HEK293 (cell line): ENCODE measurements at regions not wholly inside any gene's neighbourhood (a gene's known extent, or its start where the extent isn't known, plus 50 kb on each side); places are given as distances from the start of the nearest gene placed in this dataset.
"Not testable (repeated sequence)": the region's sequence is repeated elsewhere in the genome, so short reads cannot be mapped to it uniquely, and the experiment has no call there.

Experiments
- CTCF ChIA-PET: fragments of 350-600 bp; formaldehyde crosslinking; extraction: SDS; loops from one replicate; lab custom pipeline; 2021; ENCODE audit warnings: antibody characterized with exemption; lab: Yijun Ruan, JAX
- POLR2A ChIA-PET: fragments of 300-600 bp; formaldehyde crosslinking; extraction: SDS; loops from one replicate; lab custom pipeline; 2020; ENCODE audit warnings: antibody characterized with exemption, inconsistent platforms; lab: Yijun Ruan, JAX
- H3K27ac ChIP-seq: fragments of 200-500 bp; sonication (Bioruptor generic); 2 replicates; pipeline ENCODE4 v1.5.1; 2014; ENCODE audit warnings: low read depth, low read length, control low read depth, inconsistent platforms; ENCODE audit errors: extremely low read depth
- H3K36me3 ChIP-seq, 2 experiments: fragments of 200-500 bp in 1 of 2; sonication (Bioruptor generic) in 1 of 2; 1 replicate in 1 of 2; 2 replicates in 1 of 2; pipeline ENCODE4 v1.5.1; 2014 to 2017; ENCODE audit warnings: inconsistent platforms in 2 of 2, low read length in 2 of 2; ENCODE audit not compliant: control insufficient read depth in 2 of 2, insufficient read depth in 1 of 2
- H3K4me1 ChIP-seq: fragments of 200-500 bp; sonication (Bioruptor generic); 2 replicates; pipeline ENCODE4 v1.5.1; 2014; ENCODE audit warnings: mild to moderate bottlenecking, low read length, inconsistent platforms; ENCODE audit not compliant: control insufficient read depth, insufficient read depth
- H3K4me3 ChIP-seq: 2 replicates; pipeline ENCODE4 v1.5.1; 2011; ENCODE audit warnings: low read depth, mild to moderate bottlenecking, control low read depth, low read length, moderate library complexity
- H3K9me3 ChIP-seq: fragments of 200-500 bp; sonication (Bioruptor generic); 2 replicates; pipeline ENCODE4 v1.5.1; 2014; ENCODE audit warnings: low read depth, low read length, inconsistent platforms; ENCODE audit not compliant: control insufficient read depth, insufficient read depth
- ATF2 ChIP-seq: fragments of 450-650 bp; formaldehyde crosslinking; IDR thresholded peaks from 2 replicates; pipeline ENCODE4 v1.5.1; 2016; ENCODE audit warnings: missing biosample characterization, missing genetic modification characterization, low read depth
- FEZF1 ChIP-seq: fragments of 450-650 bp; formaldehyde crosslinking; IDR thresholded peaks from 2 replicates; pipeline ENCODE4 v1.5.1; 2016; ENCODE audit warnings: missing biosample characterization, missing genetic modification characterization
- PATZ1 ChIP-seq: fragments of 450-650 bp; formaldehyde crosslinking; IDR thresholded peaks from 2 replicates; pipeline ENCODE4 v1.5.1; 2016; ENCODE audit warnings: missing biosample characterization, missing genetic modification characterization
- SETDB1 ChIP-seq: IDR thresholded peaks from one replicate; pipeline ENCODE4 v1.6.1; 2017; ENCODE audit warnings: mild to moderate bottlenecking, low read length, moderate library complexity, mixed read lengths; ENCODE audit not compliant: insufficient read length
- ZNF146 ChIP-seq: fragments of 450-650 bp; formaldehyde crosslinking; IDR thresholded peaks from 2 replicates; pipeline ENCODE4 v1.5.1; 2016; ENCODE audit warnings: missing biosample characterization, missing genetic modification characterization
- ZNF292 ChIP-seq: fragments of 450-650 bp; formaldehyde crosslinking; IDR thresholded peaks from 2 replicates; pipeline ENCODE4 v1.5.1; 2016; ENCODE audit warnings: low read depth, missing biosample characterization, missing genetic modification characterization, borderline replicate concordance
- ZNF302 ChIP-seq: fragments of 450-650 bp; formaldehyde crosslinking; IDR thresholded peaks from 2 replicates; pipeline ENCODE4 v1.5.1; 2016; ENCODE audit warnings: missing biosample characterization, missing genetic modification characterization, low read depth
- ZNF510 ChIP-seq: fragments of 450-650 bp; formaldehyde crosslinking; IDR thresholded peaks from 2 replicates; pipeline ENCODE4 v1.5.1; 2018; ENCODE audit warnings: mild to moderate bottlenecking, missing genetic modification characterization, missing biosample characterization; ENCODE audit not compliant: insufficient replicate concordance
- ZNF639 ChIP-seq: fragments of 450-650 bp; formaldehyde crosslinking; IDR thresholded peaks from 2 replicates; pipeline ENCODE4 v1.5.1; 2016; ENCODE audit warnings: missing biosample characterization, missing genetic modification characterization
- ZNF654 ChIP-seq: fragments of 450-650 bp; formaldehyde crosslinking; IDR thresholded peaks from 2 replicates; pipeline ENCODE4 v1.5.1; 2016; ENCODE audit warnings: low read depth, missing biosample characterization, missing genetic modification characterization
- ZNF660 ChIP-seq: fragments of 450-650 bp; IDR thresholded peaks from 2 replicates; pipeline ENCODE4 v1.5.1; 2018; ENCODE audit warnings: missing biosample characterization, mild to moderate bottlenecking, missing genetic modification characterization

- TF ChIP-seq ATF2 (tag by site-specific recombination) (no peak), ZNF146 (tag by site-specific recombination) (peak; percentile 88)
- TF ChIP-seq, all 188 proteins: peak for 1
- Histone ChIP-seq H3K9me3 (no peaks in the 10 kb centered on the region), H3K36me3 (no peaks in the 10 kb centered on the region), H3K4me3 (no peak overlapping the region), H3K4me1 (no peaks in the 10 kb centered on the region), H3K27ac (no peak overlapping the region)
- ChIA-PET CTCF (interaction anchor here (2.1 kb wide), 1 partner anchor 414 kb away, joined by 17 read pairs; no protein-coding TSS in a partner anchor), POLR2A (no interaction called here)
Observed at GRCh38 chr1:88593358-88593757, 90.7 kb upstream of the PKN2 start.

GRCh38 chr1:88595355-88596002, 88.6 kb upstream of the PKN2 start:
- peak; percentile 19 for TF ChIP-seq ZNF510
- TF ChIP-seq PATZ1 (tag by site-specific recombination), result no peak
- peak; percentile 70 for TF ChIP-seq ZNF654 (tag by site-specific recombination)
- TF ChIP-seq ZNF639, result no peak
- peak; percentile 23 for TF ChIP-seq SETDB1
- TF ChIP-seq ZNF660, result peak; percentile 54
- 0 out of 2 replicates have a peak, but pooled peaks have one; percentile 7 for TF ChIP-seq FEZF1 (tag by site-specific recombination)
- no peak overlapping the region for H3K4me3 ChIP-seq
- ChIA-PET POLR2A (interaction anchor here (0.5 kb wide), 1 partner anchor 1169 kb away, joined by 7 read pairs; no protein-coding TSS in a partner anchor), CTCF (interaction anchor here (0.8 to 2.1 kb wide), 2 partner anchors 416 to 1300 kb away, joined by 3 to 17 read pairs; no protein-coding TSS in a partner anchor)
- H3K36me3 ChIP-seq, result no peaks in the 10 kb centered on the region
- H3K4me1 ChIP-seq, result no peaks in the 10 kb centered on the region
- H3K27ac ChIP-seq, result no peak overlapping the region
- no peaks in the 10 kb centered on the region for H3K9me3 ChIP-seq

- H3K4me3 ChIP-seq, H3K27ac ChIP-seq, POLR2A ChIA-PET, H3K9me3 ChIP-seq, H3K36me3 ChIP-seq, H3K4me1 ChIP-seq: not testable (repeated sequence)
- CTCF ChIA-PET, result interaction anchor here (0.6 kb wide), 1 partner anchor 348 kb away, joined by 3 read pairs; no protein-coding TSS in a partner anchor
- peak; percentile 98 for TF ChIP-seq ZNF302
Observed at GRCh38 chr1:88597973-88598372, 86.1 kb upstream of the PKN2 start.

GRCh38 chr1:88608139-88608943, 75.7 kb upstream of the PKN2 start:
- POLR2A ChIA-PET, result no interaction called here
- H3K9me3 ChIP-seq, result no peaks in the 10 kb centered on the region
- TF ChIP-seq ZNF654 (tag by site-specific recombination) (peak; percentile 53), ZNF292 (tag by site-specific recombination) (no peak)
- TF ChIP-seq, all 188 proteins: peak for 1
- Histone ChIP-seq H3K4me1 (no peaks in the 10 kb centered on the region), H3K4me3 (no peak overlapping the region), H3K27ac (no peak overlapping the region), H3K36me3 (no peaks in the 10 kb centered on the region)
- CTCF ChIA-PET, result interaction anchor here (0.6 to 1.5 kb wide), 2 partner anchors 47 to 268 kb away, joined by 3 to 5 read pairs; no protein-coding TSS in a partner anchor
